Fibroblast of lung (primary cell): ENCODE measurements at regions not wholly inside any gene's neighbourhood (a gene's known extent, or its start where the extent isn't known, plus 50 kb on each side); places are given as distances from the start of the nearest gene placed in this dataset.

Source experiments
- DNase-seq, 2 donors: peaks; one replicate each; pipeline versions ENCODE4 v3.0.0 to v3.0.0-alpha.2; 2010; ENCODE audit warnings: low read depth in 2 of 2
- H2AFZ ChIP-seq: 2 replicates; pipeline ENCODE4 v1.5.1; 2012; ENCODE audit warnings: low read length, control low read depth, inconsistent platforms
- H3K27ac ChIP-seq: 2 replicates; pipeline ENCODE4 v1.5.1; 2011; ENCODE audit warnings: low read length, control low read depth; ENCODE audit not compliant: insufficient read depth
- H3K27me3 ChIP-seq: 2 replicates; pipeline ENCODE4 v1.5.1; 2011; ENCODE audit warnings: mild to moderate bottlenecking, low read length; ENCODE audit not compliant: control insufficient read depth, insufficient read depth
- H3K36me3 ChIP-seq: 2 replicates; pipeline ENCODE4 v1.5.1; 2011; ENCODE audit warnings: low read length; ENCODE audit not compliant: control insufficient read depth, insufficient read depth
- H3K4me1 ChIP-seq: 2 replicates; pipeline ENCODE4 v1.5.1; 2011; ENCODE audit warnings: low read length; ENCODE audit not compliant: control insufficient read depth, insufficient read depth; ENCODE audit errors: extremely low read depth
- H3K4me2 ChIP-seq: 2 replicates; pipeline ENCODE4 v1.5.1; 2011; ENCODE audit warnings: low read length, control low read depth; ENCODE audit not compliant: insufficient read depth; ENCODE audit errors: extremely low read depth
- H3K4me3 ChIP-seq, 4 experiments: fragments of 200-600 bp in 1 of 4; sonication (generic) in 1 of 4; replicated peaks in 1 of 4; 2 replicates each; pipeline ENCODE4 v1.5.1; 2011 to 2016; ENCODE audit warnings: low read length in 4 of 4, low read depth in 3 of 4, mild to moderate bottlenecking in 3 of 4, control low read depth in 2 of 4, inconsistent platforms in 1 of 4, mixed read lengths in 1 of 4; ENCODE audit not compliant: insufficient read depth in 1 of 4; ENCODE audit errors: control extremely low read depth in 1 of 4
- H3K79me2 ChIP-seq: 2 replicates; pipeline ENCODE4 v1.5.1; 2012; ENCODE audit warnings: mild to moderate bottlenecking, low read length, inconsistent platforms; ENCODE audit not compliant: control insufficient read depth, insufficient read depth
- H3K9ac ChIP-seq: 2 replicates; pipeline ENCODE4 v1.5.1; 2011; ENCODE audit warnings: mild to moderate bottlenecking, low read length, control low read depth; ENCODE audit not compliant: insufficient read depth
- H3K9me3 ChIP-seq: 2 replicates; pipeline ENCODE4 v1.5.1; 2012; ENCODE audit warnings: low read depth, low read length; ENCODE audit not compliant: control insufficient read depth, insufficient read depth
- H4K20me1 ChIP-seq: 2 replicates; pipeline ENCODE4 v1.5.1; 2011; ENCODE audit warnings: low read length; ENCODE audit not compliant: control insufficient read depth, insufficient read depth; ENCODE audit errors: extremely low read depth
- CTCF ChIP-seq, 2 donors: IDR thresholded peaks in 1 of 2; conservative IDR thresholded peaks in 1 of 2; 1 replicate in 1 of 2; 2 replicates in 1 of 2; pipeline ENCODE4 v1.5.1; 2011 to 2012; ENCODE audit warnings: low read length in 2 of 2, control low read depth in 1 of 2, inconsistent platforms in 1 of 2, low read depth in 1 of 2, mild to moderate bottlenecking in 1 of 2
- EZH2 ChIP-seq: IDR thresholded peaks from 2 replicates; pipeline ENCODE4 v1.5.1; 2012; ENCODE audit warnings: low read length, control low read depth, mild to moderate bottlenecking; ENCODE audit errors: missing control alignments

- DNase-seq = no peak
- Histone ChIP-seq H3K4me2 (no peak overlapping the region), H3K27ac (no peak overlapping the region), H3K27me3 (peaks cover 12% of the 10 kb centered on the region), H4K20me1 (no peaks in the 10 kb centered on the region), H2AFZ (no peak overlapping the region), H3K9me3 (no peaks in the 10 kb centered on the region), H3K36me3 (no peaks in the 10 kb centered on the region), H3K4me3 (no peak overlapping the region), H3K79me2 (no peaks in the 10 kb centered on the region), H3K9ac (no peak overlapping the region), H3K4me1 (no peaks in the 10 kb centered on the region)
- TF ChIP-seq CTCF (conservative IDR thresholded peaks at IDR 0.05 in 1 of 2, IDR thresholded peaks at IDR 0.05 in 1 of 2; ENCODE audit: low read depth in 1 of 2, low read length in 2 of 2) (no peak), EZH2 (no peak)
Measured at GRCh38 chr5:176132471-176133288, 105.5 kb upstream of the SIMC1 start.

GRCh38 chr5:176133289-176133870 is 104.8 kb upstream of the SIMC1 start:
- DNase-seq = no peak
- Histone ChIP-seq H3K9ac (no peak overlapping the region), H3K4me3 (no peak overlapping the region), H3K79me2 (no peaks in the 10 kb centered on the region), H3K4me1 (no peaks in the 10 kb centered on the region), H3K9me3 (no peaks in the 10 kb centered on the region), H2AFZ (no peak overlapping the region), H4K20me1 (no peaks in the 10 kb centered on the region), H3K4me2 (no peak overlapping the region), H3K36me3 (no peaks in the 10 kb centered on the region), H3K27ac (no peak overlapping the region), H3K27me3 (peaks cover 12% of the 10 kb centered on the region)
- TF ChIP-seq CTCF (conservative IDR thresholded peaks at IDR 0.05 in 1 of 2, IDR thresholded peaks at IDR 0.05 in 1 of 2; ENCODE audit: low read depth in 1 of 2, low read length in 2 of 2) (no peak), EZH2 (no peak)

GRCh38 chr5:176133877-176134276 is 104.3 kb upstream of the SIMC1 start:
- Histone ChIP-seq H3K4me3 (no peak overlapping the region), H3K27ac (no peak overlapping the region), H3K27me3 (peaks cover 12% of the 10 kb centered on the region), H3K4me2 (no peak overlapping the region), H3K4me1 (no peaks in the 10 kb centered on the region), H4K20me1 (no peaks in the 10 kb centered on the region), H3K79me2 (no peaks in the 10 kb centered on the region), H3K9me3 (no peaks in the 10 kb centered on the region), H3K9ac (no peak overlapping the region), H3K36me3 (no peaks in the 10 kb centered on the region), H2AFZ (no peak overlapping the region)
- no peak for TF ChIP-seq EZH2
- no peak for TF ChIP-seq CTCF (conservative IDR thresholded peaks at IDR 0.05 in 1 of 2, IDR thresholded peaks at IDR 0.05 in 1 of 2; ENCODE audit: low read depth in 1 of 2, low read length in 2 of 2)
- DNase-seq = no peak
